Smooth muscle cell (in vitro differentiated cells): ENCODE measurements at regions not wholly inside any gene's neighbourhood (a gene's known extent, or its start where the extent isn't known, plus 50 kb on each side); places are given as distances from the start of the nearest gene placed in this dataset.

Source experiments
- DNase-seq: peaks from one replicate; lab custom pipeline; 2025; ENCODE audit not compliant: unreplicated experiment; lab: John Stamatoyannopoulos, UW
- H2AFZ ChIP-seq: fragments of 200-600 bp; sonication (generic); 2 replicates; pipeline ENCODE4 v1.6.0; 2016; ENCODE audit warnings: antibody characterized with exemption, low read depth, mild to moderate bottlenecking
- H3F3A ChIP-seq: fragments of 200-600 bp; sonication (generic); 2 replicates; pipeline ENCODE4 v1.6.0; 2017; ENCODE audit warnings: antibody characterized with exemption, low read depth
- H3K27ac ChIP-seq: fragments of 200-600 bp; sonication (generic); 2 replicates; pipeline ENCODE4 v1.5.1; 2016; ENCODE audit warnings: low read depth, mild to moderate bottlenecking
- H3K27me3 ChIP-seq: fragments of 200-600 bp; sonication (generic); 2 replicates; pipeline ENCODE4 v1.6.1; 2016; ENCODE audit warnings: low read depth, mild to moderate bottlenecking
- H3K36me3 ChIP-seq: fragments of 200-600 bp; sonication (generic); 2 replicates; pipeline ENCODE4 v1.5.1; 2016; ENCODE audit warnings: low read depth
- H3K4me1 ChIP-seq: fragments of 200-600 bp; sonication (generic); 2 replicates; pipeline ENCODE4 v1.5.1; 2016; ENCODE audit warnings: low read depth
- H3K4me2 ChIP-seq: fragments of 200-600 bp; sonication (generic); 2 replicates; pipeline ENCODE4 v1.6.0; 2016; ENCODE audit warnings: mild to moderate bottlenecking
- H3K4me3 ChIP-seq: fragments of 200-600 bp; sonication (generic); 2 replicates; pipeline ENCODE4 v1.5.1; 2016; ENCODE audit warnings: mild to moderate bottlenecking
- H3K79me2 ChIP-seq: fragments of 200-600 bp; sonication (generic); 2 replicates; pipeline ENCODE4 v1.6.0; 2016; ENCODE audit warnings: low read depth, mild to moderate bottlenecking
- H3K9ac ChIP-seq: fragments of 200-600 bp; sonication (generic); 2 replicates; pipeline ENCODE4 v1.6.0; 2016; ENCODE audit warnings: low read depth
- H3K9me3 ChIP-seq: fragments of 200-600 bp; sonication (generic); replicated peaks from 2 replicates; pipeline ENCODE4 v1.5.1; 2016; ENCODE audit warnings: low read depth
- H4K20me1 ChIP-seq: fragments of 200-600 bp; sonication (generic); 2 replicates; pipeline ENCODE4 v1.6.0; 2016; ENCODE audit warnings: low read depth
- WGBS: methylation state at CpG from one replicate; pipeline ENCODE4 v1.1.7; 2016; ENCODE audit warnings: low lambda C conversion rate; 5-methylcytosine and 5-hydroxymethylcytosine counted together
- TF ChIP-seq, protein P1 (sequence below): fragments of 200-600 bp; sonication (generic); IDR thresholded peaks from 2 replicates; pipeline ENCODE4 v1.5.1; 2017; ENCODE audit warnings: borderline replicate concordance, mild to moderate bottlenecking, antibody characterized with exemption; ENCODE audit not compliant: insufficient read depth, poor library complexity, severe bottlenecking

DNA sequence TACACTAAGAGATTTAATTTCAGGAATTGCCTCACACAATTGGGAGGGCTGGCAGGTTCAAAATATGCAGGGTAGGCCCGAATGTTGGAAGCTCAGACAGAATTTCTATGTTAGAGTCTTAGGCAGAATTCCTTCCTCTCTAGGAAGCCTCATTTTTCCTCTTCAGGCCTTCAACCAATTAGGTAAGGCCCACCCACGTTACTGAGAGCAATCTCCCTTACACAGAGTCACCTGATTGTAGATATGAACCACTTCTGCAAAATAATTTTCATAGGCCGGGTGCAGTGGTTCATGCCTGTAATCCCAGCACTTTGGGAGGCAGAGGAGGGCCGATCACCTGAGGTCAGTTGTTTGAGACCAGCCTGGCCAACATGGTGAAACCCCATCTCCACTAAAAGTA lies 50.2 kb upstream of the HIVEP1 start:
- over 99% methylated on average over 4 of the region's 4 CpGs for WGBS
- no peak for DNase-seq
- no peaks in the 10 kb centered on the region for H3K79me2 ChIP-seq
- no peaks in the 10 kb centered on the region for H3K9me3 ChIP-seq
- H3K27me3 ChIP-seq, result no peaks in the 10 kb centered on the region
- no peaks in the 10 kb centered on the region for H3K36me3 ChIP-seq
- H3K27ac ChIP-seq, result no peak overlapping the region
- H3K4me3 ChIP-seq, result no peak overlapping the region
- no peaks in the 10 kb centered on the region for H4K20me1 ChIP-seq
- no peaks in the 10 kb centered on the region for H3K4me1 ChIP-seq
- TF ChIP-seq, protein P1, sequence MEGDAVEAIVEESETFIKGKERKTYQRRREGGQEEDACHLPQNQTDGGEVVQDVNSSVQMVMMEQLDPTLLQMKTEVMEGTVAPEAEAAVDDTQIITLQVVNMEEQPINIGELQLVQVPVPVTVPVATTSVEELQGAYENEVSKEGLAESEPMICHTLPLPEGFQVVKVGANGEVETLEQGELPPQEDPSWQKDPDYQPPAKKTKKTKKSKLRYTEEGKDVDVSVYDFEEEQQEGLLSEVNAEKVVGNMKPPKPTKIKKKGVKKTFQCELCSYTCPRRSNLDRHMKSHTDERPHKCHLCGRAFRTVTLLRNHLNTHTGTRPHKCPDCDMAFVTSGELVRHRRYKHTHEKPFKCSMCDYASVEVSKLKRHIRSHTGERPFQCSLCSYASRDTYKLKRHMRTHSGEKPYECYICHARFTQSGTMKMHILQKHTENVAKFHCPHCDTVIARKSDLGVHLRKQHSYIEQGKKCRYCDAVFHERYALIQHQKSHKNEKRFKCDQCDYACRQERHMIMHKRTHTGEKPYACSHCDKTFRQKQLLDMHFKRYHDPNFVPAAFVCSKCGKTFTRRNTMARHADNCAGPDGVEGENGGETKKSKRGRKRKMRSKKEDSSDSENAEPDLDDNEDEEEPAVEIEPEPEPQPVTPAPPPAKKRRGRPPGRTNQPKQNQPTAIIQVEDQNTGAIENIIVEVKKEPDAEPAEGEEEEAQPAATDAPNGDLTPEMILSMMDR, result no peak
- no peak overlapping the region for H2AFZ ChIP-seq
- no peak overlapping the region for H3K9ac ChIP-seq
- no peaks in the 10 kb centered on the region for H3F3A ChIP-seq
- H3K4me2 ChIP-seq, result no peak overlapping the region

DNA sequence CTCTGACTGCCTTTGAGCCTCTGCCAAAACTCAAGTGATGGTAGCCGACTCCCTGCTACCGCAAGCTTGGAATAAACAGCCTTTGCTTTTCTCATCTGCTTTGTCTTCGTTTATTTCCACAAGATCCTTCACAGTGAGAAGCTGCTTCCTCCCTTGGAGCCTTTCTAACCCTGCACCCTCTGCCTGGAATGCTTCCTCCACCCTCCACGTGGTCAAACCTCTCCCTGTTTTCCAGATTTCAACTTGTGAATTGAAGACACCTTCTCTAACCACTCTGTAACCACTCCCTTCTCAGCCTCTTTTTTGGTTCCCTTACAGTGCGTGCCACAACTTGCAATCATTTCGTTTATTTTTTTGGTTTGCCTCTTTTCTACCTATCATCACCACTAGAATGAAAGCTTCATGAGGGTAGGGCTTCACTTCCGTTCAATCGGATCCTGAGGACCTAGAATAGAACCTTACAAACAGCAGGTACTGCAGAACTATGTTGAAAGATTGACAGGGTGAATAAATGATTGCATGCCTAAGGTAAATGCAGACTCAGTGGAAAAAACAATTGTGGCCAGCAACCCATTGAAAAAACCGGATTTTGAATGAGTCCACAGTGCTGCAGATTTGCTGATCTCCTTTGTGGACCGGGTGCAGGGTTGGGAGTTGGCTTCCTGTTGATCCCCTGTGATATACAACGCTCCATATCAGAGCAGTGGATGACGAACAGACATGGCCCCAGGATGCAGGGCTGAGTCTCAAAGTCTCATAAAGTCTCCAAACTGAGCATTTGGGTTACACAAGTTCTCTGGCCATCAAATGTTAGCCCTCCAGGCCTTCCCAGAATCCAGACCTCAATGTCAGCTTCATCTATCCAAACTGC lies 51.0 kb upstream of the HIVEP1 start:
- Histone ChIP-seq H4K20me1 (no peaks in the 10 kb centered on the region), H3K4me3 (no peak overlapping the region), H3K79me2 (no peaks in the 10 kb centered on the region), H3K9me3 (no peaks in the 10 kb centered on the region), H3K4me2 (no peak overlapping the region), H3K36me3 (no peaks in the 10 kb centered on the region), H3K9ac (no peak overlapping the region), H2AFZ (no peak overlapping the region), H3K4me1 (no peaks in the 10 kb centered on the region), H3K27ac (no peak overlapping the region), H3K27me3 (no peaks in the 10 kb centered on the region), H3F3A (no peaks in the 10 kb centered on the region)
- no peak for DNase-seq
- TF ChIP-seq, protein P1, result no peak
- 82% methylated on average over 12 of the region's 12 CpGs for WGBS

- no peaks in the 10 kb centered on the region for H3K79me2 ChIP-seq
These were observed 55.3 kb upstream of the HIVEP1 start for GRCh38 chr6:11956781-11957180.

More at GRCh38 chr6:11956781-11957180, 55.3 kb upstream of the HIVEP1 start:
- Histone ChIP-seq H3K27ac (no peak overlapping the region), H3K27me3 (no peaks in the 10 kb centered on the region), H3K4me3 (no peak overlapping the region), H3K4me1 (no peaks in the 10 kb centered on the region), H3F3A (no peaks in the 10 kb centered on the region), H3K36me3 (no peaks in the 10 kb centered on the region), H3K4me2 (no peak overlapping the region), H2AFZ (no peak overlapping the region), H3K9ac (no peak overlapping the region), H3K9me3 (no peaks in the 10 kb centered on the region), H4K20me1 (no peaks in the 10 kb centered on the region)
- TF ChIP-seq, protein P1, result no peak
- WGBS, result 73% methylated on average over 3 of the region's 3 CpGs
- no peak for DNase-seq
